ENCODE measurements at regions not wholly inside any gene's neighbourhood (a gene's known extent, or its start where the extent isn't known, plus 50 kb on each side); places are given as distances from the start of the nearest gene placed in this dataset.
"Not testable (repeated sequence)": the region's sequence is repeated elsewhere in the genome, so short reads cannot be mapped to it uniquely, and the experiment has no call there.

DNA sequence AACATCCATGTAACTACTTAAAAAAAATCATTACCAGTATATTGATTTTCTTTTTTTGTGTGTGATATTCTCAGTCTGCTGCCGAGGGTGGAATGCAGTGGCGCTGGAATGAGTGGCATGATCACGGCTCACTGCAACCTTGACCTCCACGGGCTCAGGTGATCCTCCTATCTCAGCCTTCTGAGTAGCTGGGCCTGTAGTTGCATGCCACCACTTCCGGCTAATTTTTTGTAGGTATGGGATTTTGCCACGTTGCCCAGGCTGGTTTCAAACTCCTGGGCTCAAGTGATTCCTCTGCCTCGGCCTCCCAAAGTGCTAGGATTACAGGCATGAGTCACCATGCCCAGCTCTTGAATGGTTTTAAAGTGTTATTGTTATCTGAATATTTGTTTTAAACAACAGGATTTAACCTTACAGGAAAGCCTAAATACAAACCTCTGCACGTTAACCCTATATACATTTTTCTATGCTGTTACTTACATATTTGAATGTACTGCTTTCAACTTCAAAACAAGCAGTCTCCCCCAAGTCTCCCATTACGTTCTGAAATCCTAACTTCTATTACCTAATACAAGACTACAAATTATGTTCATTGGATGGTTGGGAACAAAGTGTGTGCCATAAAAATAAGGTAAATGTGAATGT, 61.7 kb downstream of the KPNA2 start:
- no peak for DNase-seq (ENCODE audit: low spot score)

DNA sequence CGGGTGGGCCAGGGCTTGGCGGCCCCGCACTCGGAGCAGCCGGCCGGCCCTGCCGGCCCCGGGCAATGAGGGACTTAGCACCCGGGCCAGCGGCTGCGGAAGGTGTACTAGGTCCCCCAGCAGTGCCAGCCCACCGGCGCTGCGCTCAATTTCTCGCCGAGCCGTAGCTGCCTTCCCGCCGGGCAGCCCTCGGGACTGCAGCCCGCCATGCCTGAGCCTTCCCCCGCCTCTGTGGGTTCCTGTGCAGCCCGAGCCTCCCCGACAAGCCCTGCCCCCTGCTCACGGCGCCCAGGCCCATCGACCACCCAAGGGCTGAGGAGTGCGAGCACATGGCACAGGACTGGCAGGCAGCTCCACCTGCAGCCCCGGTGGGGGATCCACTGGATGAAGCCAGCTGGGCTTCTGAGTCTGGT, 63.8 kb downstream of the KPNA2 start:
- not testable (repeated sequence) for DNase-seq (ENCODE audit: low spot score)

DNA sequence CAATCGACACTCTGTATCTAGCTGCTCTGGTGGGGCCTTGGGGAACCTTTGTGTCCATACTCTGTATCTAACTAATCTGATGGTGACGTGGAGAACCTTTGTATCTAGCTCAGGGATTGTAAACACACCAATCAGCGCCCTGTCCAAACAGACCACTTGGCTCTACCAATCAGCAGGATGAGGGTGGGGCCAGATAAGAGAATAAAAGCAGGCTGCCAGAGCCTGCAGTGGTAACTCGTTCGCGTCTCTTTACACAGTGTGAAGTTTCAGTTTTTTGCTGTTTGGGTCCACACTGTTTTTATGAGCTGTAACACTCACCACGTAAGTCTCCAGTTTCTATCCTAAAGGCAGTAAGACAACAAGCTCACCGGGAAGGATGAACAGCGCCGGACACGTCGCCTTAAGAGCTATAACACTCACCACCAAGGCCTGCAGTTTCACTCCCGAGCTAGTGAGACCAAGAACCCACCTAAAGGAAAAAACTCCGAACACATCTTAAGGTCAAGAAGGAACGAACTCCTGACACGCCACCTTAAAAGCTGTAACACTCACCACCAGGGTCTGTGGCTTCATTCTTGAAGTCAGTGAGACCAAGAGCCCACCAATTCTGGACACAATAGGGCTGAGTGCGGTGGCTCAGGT, 64.6 kb downstream of the KPNA2 start:
- DNase-seq (ENCODE audit: low spot score), result no peak

- peak; percentile 33 for DNase-seq (ENCODE audit: low spot score)
These were observed 65.8 kb downstream of the KPNA2 start for GRCh38 chr17:68101075-68101986.

GRCh38 chr17:68101987-68102314, 66.4 kb downstream of the KPNA2 start:
- no peak for DNase-seq (ENCODE audit: low spot score)

DNA sequence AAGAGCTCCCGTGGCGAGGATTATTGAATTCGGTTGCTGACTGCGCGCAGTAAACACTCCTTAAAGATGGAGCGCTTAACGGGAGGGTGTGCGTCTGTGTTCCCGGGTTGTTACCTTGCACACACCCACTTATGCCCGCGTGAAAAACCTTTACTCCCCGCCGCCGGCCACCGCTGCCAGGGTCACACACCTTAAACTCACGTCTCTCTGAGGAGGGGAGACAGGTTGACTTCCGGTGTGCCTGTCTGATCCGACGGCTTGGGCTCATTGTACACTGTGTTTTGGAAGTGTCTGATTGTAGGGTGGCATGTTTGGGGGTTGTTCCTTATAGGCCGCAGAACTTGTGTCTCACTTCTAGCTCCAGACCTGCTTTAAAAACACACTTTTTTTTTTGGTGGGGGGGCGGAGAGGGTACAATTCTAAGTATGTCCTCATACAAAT, 66.8 kb downstream of the KPNA2 start:
- DNase-seq (ENCODE audit: low spot score), result no peak

DNA sequence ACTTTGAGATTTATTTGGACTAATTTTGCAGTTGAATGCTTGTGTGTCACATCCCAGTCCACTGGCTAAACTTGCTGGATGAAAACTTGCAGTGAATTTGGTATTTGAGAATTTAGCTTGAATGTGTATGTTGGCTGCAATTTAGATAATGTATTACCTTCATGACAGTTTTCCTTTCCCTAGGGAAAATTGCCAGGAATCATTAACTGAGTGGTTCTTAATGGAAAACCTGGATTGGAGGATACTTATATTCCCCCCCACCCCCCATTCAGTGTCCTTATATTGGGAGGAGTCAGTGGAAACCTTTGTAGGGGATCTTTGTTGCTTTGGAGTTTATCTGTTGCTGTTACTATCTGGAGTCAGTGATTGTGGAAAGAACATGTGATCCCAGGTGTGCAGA, 67.6 kb downstream of the KPNA2 start:
- no peak for DNase-seq (ENCODE audit: low spot score)

DNA sequence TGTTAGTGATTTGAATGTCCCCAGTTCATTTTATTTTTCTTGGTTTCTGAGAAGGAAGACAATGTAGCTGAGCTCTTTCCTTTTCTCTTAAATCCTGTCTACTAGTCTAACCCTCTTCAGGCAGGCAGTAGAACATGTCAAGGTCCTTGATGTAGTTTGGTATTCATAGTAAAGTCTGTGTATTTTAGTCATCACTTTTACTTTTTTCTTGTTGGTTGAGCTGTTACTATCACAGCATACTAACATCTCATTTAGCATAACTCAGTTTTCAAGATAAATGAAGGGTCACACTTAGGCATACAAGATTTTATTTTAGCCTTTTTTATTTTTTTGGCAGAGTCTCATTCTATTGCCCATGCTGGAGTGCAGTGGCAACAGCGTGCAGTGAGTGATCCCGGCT, 70.5 kb downstream of the KPNA2 start:
- no peak for DNase-seq (ENCODE audit: low spot score)

DNA sequence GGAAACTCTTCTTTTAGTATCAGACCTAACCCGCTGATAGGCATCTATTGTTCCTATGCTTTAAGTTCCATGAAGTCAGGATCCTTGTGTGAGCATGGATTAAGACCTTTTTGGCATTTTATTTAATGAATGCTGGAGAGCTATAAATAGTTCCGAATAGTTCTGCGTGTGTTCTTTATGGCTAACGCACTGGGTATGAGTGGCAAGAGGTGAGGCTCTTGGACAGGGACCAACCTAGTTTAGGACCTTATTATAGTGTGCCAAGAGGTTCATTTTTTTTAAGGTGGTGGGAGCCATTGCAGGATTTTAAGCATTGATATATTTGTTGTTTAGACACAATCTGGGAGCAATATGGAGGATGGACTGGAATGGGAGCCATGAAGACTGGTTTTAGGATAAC, 71.8 kb downstream of the KPNA2 start:
- DNase-seq (ENCODE audit: low spot score), result no peak

- no peak for DNase-seq (ENCODE audit: low spot score)
These were observed 72.9 kb downstream of the KPNA2 start for GRCh38 chr17:68108313-68109000.

DNA sequence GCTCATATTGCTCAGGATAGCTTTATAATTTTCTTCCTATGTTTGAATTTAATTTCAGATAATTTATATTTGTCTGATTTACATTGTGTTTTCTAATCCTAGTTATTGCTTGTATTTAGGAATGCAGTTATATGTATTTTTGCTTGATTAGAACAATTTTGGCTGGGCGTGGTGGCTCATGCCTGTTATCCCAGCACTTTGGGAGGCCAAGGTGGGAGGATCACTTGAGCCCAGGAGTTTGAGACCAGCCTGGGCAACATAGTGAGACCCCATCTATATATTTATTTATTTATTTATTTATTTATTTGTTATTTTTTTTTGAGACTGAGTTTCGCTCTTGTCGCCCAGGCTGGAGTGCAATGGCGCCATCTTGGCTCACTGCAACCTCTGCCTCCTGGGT, 73.9 kb downstream of the KPNA2 start:
- DNase-seq (ENCODE audit: low spot score), result not testable (repeated sequence)

- DNase-seq (ENCODE audit: low spot score), result not testable (repeated sequence)
These were observed 80.7 kb downstream of the KPNA2 start for GRCh38 chr17:68116211-68116610.

DNA sequence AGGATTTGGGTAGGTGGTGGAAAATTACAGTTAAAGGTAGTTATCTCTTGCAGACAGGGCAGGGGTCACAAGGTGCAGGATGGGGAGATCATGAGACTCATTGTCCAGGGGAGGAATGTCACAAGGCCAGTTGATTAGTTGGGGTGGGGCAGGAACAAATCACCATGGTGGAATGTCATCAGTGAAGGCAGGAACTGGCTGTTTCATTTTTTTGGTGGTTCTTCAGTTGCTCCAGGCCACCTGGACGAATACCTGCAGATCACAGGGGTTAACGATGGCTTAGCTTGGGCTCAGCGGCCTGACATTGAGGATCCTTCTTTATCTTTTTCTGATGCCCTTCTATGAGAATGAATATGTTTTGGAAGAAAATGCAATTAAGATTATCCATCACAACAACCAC, 87.1 kb downstream of the KPNA2 start:
- DNase-seq (ENCODE audit: low spot score), result no peak

DNA sequence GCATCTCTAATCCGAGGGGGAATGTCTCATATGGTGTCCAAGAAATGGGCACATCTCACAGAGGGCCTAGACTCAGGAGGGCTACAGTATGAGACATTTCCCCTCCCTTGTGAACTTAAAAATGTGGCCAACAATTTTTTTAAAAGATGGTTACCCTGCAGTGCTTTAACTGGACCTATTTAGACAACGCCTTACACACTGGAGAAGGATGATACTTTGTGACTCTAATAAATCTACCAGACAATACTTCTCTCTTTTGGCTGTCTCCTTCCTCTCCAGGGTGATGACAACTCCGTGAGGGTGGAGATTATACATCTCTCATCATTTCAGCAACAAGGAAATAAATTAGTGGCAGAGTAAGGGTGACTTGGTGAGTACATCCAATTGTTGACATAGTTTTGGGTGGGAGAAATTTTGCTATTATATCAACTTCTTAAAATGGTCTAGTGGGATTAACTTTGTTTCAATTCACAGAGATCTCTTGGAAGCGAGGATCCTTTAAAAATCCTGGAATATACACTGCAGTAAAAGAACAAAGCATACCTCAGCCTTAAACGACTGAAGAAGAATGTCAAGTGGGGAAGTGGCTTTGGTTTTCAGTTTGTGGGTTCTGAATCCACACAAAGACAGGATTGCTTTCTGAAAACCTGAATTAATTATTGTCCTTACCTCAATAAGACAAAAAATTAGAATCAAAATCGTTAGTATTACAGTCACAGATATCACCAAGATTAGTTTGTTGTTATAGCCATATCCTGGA, 89.8 kb downstream of the KPNA2 start:
- no peak for DNase-seq (ENCODE audit: low spot score)

GRCh38 chr17:68127914-68128313, 92.4 kb downstream of the KPNA2 start:
- no peak for DNase-seq (ENCODE audit: low spot score)

DNA sequence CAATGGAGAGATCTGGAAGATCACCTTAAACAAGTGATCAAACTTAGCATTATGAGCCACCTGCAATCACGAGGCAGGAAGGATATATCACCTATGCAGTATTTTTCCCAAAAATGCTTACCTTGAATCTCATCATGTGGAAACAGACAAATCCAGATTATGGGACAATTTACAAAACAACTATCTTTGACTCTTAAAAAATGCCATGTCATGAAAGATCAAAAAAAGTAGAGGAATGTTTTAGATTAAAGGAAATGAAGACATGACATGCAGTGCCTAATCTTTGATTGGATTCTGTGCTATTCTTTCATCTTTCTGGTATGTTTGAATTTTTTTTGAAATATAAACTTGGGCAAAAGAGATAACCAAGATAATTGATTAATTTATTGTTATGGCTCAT, 95.9 kb downstream of the KPNA2 start:
- DNase-seq (ENCODE audit: low spot score), result no peak

GRCh38 chr17:68133346-68134045, 98.0 kb downstream of the KPNA2 start:
- no peak for DNase-seq (ENCODE audit: low spot score)

DNA sequence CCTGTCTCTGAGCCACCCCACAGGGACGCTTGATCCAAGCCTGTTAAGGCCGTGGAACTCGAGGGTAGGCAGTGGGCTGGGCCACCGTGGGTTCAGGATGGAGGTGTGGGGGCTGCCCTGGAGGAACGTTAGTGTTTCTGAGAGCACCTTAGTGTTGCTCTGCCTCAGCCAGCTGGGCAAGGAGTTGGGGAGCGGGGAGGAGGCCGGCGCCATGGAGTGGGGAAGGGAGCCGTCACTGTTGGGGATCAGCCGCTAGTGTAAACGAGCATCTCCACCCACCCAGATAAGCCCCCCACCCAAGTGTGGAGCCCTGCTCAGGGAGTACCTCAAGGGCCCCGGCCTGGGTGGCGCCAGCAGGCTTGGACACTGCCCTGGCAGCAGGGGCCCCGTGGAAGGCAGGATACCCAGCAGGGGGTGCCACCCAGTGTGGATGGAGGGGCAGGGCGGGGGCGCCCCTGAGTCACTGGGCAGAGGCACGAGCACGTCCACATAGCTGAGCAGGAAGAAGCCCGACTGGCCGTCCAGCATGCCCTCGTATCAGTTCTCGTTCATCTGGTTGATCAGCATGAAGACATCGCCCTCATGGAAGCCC, 98.6 kb downstream of the KPNA2 start:
- DNase-seq (ENCODE audit: low spot score), result no peak

DNA sequence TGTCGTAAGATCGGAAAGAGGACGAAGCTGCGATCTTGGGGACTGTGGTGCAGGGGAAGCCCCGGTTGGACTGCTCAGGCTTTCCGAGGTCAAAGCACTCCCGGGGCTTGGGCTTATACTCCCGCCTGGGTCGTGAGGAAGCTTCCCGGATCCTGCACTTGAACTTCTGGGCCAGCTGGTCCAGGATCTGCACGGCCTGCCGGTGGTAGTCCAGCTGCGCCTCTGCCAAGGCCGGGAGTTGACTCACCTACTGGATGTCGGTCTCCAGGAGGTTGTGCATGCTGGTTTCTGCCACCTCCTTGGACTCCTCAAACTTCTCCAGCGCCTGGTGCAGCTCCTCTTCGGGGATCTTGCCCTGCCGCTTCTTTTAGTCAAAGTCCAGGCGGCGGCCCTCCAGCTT, 99.2 kb downstream of the KPNA2 start:
- no peak for DNase-seq (ENCODE audit: low spot score)

DNA sequence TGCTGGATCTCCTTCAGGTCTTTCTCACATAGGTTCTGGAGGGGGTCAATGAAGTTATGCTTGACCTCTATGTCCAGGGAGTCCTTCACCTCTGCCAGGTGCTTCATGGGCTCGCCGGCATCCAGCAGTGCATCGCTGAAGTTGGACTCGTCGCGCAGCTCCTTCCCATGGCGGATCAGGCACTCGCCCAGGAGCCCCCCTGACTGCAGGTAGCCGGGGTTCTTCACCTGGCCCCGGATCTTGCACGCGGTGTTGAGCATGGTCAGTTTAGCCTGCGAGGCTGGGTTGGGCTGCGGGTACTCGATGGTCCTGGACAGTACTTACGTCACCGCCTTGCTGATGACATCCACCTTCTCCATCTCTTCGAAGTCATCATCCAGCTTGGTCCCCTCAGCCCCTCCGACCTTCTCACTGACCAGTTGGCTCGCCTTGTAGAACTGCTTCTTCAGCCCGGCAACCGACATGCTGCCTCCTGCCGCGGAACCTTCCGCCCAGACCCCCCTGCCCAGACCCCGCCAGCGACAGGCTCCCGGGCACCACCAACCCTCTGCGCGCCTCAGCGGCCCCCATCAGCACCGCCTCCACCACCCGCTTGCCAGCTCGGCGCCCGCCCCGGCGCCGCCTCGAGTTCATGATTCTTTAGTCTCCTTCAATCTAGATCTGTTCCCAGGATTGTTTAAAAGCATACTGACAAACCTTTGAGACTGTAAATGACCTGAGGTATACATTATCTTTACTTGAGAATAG, 99.8 kb downstream of the KPNA2 start:
- no peak for DNase-seq (ENCODE audit: low spot score)

All from hematopoietic multipotent progenitor cell treated with erythropoietin and hydrocortisone succinate and interleukin-3 and kit ligand, for 15 days (in vitro differentiated cells).